GM21786 (cell line): ENCODE measurements at regions not wholly inside any gene's neighbourhood (a gene's known extent, or its start where the extent isn't known, plus 50 kb on each side); places are given as distances from the start of the nearest gene placed in this dataset.

Source experiments
- ATAC-seq: cut with Tn5 transposase; IDR thresholded peaks from one replicate; pipeline ENCODE4 v1.9.1; 2021; ENCODE audit not compliant: unreplicated experiment

DNA sequence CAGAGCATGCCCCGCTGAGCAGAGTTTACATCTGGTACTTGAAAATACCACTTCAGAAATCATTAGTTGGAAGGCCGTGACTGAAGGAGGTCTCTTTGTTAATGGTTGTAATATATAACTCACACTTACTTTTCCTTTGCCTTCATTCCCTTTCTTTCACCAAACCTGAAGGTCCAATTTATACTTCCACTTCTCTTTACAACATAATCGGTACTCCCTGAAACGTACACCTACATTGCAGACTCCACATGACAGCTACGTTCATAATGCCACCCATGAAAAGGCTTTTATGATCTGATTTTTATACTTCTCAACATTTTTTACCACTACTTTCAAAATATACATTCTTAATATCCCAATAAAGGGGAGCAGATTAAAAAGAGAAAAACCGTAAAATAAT, 298.7 kb downstream of the C4orf33 start:
- ATAC-seq: no peak

- ATAC-seq: no peak
These were observed 307.9 kb downstream of the C4orf33 start for GRCh38 chr4:129403848-129404247.

- ATAC-seq: no peak
These were observed 314.2 kb downstream of the C4orf33 start for GRCh38 chr4:129410115-129410514.

GRCh38 chr4:129415004-129415403, 319.1 kb downstream of the C4orf33 start:
- no peak for ATAC-seq

DNA sequence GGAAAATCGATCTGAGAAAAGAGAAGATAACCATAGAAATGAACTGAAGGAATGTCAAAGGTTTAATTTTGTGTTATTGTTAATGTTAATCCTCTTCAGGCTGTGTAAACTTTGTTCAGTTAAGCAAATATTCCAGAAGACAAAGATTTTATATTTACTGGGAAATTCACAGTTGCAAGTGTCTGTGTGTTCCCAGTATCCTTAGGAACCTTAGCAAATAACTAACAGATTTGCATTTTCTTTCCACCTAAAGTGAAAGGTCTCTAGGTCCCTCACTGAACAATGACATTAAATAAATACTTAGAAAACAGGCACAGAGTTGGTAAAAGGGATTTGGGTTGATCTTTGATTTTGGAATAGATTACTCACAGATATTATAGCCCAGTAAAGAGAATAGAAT, 324.7 kb downstream of the C4orf33 start:
- no peak for ATAC-seq

GRCh38 chr4:129422277-129422676, 326.3 kb downstream of the C4orf33 start:
- no peak for ATAC-seq

DNA sequence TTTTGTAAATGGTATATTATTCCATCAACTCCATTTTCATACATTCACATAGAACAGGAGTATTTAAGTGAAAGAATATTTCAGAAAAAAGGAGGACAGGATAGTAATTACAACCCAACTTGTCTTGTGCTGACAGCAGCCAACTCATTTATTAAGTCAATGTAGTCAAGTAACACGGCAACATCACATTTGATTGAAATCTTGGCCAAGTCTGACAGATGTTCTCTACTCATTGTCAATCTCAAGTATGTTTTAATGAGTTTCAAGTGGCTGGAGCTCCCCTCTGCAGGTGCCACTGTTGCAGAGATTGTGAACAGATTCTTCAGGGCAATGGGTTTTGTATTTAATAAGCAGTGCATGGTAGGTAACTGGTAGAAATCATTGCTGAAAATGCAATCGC, 332.5 kb downstream of the C4orf33 start:
- no peak for ATAC-seq

DNA sequence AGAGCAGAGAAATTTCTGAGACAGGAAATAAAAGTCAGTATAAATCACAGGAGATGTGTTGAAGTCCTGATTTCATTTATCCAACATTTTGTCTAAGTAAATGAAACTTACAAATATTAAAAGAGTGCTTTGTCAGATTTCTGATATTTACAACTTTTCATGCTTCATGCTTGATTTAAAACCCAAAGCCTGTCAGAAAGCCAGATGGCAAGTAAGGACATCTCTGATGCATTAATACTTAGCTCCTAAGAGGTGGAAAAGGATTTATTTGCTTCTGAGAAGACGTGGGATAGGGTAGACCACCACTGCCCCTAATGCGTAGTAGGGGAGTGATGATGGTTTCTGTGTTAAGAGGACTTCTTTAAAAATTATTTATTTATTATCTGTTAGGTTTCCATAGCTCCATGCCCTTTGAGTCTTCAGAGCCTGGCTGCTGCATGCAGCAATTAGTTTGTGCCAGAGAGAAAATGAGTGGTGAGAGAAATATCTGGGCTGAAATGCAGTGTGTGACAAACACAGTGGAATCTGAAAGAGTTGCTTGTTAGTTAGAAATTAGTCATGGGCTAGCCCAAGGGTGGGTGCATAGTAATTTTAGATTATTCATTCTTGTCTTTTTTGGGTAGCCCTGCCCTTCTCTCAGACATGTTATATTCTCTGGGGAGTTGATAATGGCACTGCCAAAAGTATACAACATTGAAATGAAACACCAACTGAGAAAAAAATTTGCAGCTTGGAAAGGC, 333.8 kb downstream of the C4orf33 start:
- no peak for ATAC-seq

DNA sequence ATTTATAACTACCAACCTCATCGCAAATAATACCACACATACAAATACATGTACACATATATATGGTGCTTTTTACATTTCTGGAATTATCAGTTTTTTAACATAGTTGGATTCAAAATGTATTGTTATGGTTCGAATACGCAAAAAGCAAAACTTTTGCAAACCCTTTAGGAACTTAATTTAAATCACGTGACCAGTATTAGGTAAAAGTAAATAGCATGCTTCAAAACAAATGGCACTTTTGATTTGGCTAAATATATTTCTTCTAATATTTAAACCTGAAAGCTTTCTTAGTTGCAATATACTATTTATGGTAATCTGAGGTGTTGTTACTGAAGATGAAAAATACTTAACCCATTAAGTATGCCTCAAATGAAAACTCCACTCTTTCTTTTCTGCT, 341.4 kb downstream of the C4orf33 start:
- ATAC-seq: no peak

DNA sequence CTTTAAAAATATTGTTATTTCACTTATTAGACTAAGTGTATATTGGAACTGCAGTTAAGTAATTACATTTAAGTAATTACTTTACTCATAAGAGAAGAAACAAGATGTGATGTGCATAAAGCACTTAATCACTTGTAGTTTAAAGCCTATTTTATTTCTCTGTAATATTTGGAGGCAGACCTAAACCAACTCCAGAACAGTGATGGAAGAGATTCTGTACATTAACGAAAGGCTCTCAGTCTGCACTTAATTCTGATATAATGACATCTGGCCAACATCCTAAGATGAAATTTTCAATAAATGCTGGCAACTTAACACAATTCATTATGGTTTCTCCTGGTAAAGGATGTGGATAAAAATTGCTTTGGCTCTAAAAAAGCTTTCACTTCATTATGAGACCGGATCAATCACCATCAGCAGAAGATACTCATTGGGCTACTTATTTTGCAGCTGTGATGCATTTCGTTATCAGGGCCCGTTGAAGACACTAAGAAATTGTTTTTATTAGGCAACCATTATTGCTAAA, 342.6 kb downstream of the C4orf33 start:
- ATAC-seq: no peak

DNA sequence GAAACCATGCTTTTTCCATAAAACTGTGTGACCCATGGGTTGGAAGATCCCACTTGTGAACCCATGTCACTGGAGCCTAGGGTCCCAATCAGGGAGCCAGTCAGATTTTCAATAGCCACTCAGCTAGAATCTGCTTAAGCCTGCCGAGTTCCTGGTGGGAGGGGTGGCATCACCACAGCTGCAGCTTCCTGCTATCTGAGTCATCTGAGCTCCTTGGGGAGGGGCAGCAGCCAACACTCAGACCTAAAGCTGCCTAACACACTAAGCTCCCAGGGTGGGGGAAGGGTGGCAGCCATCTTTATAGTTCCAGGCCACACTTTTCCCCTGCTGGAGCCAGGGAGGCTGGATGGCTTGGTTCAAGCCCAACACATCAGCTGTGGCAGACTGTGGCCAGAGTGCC, 350.1 kb downstream of the C4orf33 start:
- ATAC-seq: no peak

GRCh38 chr4:129453524-129454200, 357.7 kb downstream of the C4orf33 start:
- no peak for ATAC-seq

- no peak for ATAC-seq
These were observed 359.5 kb downstream of the C4orf33 start for GRCh38 chr4:129455482-129455881.

DNA sequence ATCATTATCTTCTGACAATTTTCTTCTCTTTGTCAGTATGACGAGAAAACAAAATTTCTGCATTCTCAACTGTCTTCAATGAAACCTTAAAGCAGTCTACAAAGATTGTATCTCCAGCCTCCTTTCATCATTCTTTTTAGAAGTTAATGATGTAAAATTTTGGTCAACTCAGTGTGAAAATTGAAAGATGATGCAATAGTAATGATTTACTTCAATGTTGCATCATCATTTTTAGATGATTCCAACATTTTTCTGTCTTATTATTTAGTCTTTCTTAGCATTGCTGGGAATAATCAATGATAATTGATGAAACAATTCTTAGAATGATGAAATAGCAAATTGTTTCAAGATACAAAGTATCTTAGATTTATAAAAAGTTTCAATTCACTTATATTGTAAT, 372.7 kb downstream of the C4orf33 start:
- no peak for ATAC-seq

- no peak for ATAC-seq
These were observed 378.7 kb downstream of the C4orf33 start for GRCh38 chr4:129474698-129475097.

DNA sequence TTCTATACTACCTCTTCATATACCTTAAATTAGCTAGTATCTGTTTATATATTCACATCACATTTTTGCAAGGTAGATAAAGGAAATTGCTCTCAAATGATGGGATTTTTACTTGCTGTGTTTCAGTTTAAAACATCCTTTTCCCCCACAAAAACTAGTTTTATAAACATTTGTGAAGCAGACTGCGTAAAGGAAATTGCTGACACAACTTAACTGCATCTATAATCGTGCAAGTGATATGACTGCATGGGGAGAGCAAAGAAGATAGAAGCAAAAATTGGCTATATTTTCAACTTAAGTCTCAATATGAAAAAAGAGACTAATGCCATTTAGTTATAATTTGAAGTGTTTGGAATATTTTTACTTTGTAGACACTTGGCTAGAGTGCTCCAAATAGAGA, 385.2 kb downstream of the C4orf33 start:
- no peak for ATAC-seq

DNA sequence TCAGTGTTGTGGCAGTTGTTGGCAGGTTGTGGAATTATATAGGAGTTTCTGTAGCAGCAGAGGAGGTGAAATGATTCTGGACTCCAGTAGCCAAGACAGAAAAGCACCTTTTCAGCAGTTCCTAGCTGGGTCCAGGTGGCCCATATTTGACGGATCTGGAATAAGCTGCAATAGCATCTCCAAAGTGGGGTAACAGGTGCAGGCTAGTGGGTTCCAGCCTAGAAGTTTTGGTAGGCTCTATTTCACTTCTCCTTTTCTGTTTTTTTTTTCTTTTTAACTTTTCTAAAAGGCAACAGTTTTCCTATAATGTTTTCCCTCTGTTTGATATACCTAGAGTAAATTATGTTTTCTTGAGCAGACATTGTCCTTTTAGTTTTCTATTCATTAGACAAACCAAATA, 392.5 kb downstream of the C4orf33 start:
- ATAC-seq: no peak

DNA sequence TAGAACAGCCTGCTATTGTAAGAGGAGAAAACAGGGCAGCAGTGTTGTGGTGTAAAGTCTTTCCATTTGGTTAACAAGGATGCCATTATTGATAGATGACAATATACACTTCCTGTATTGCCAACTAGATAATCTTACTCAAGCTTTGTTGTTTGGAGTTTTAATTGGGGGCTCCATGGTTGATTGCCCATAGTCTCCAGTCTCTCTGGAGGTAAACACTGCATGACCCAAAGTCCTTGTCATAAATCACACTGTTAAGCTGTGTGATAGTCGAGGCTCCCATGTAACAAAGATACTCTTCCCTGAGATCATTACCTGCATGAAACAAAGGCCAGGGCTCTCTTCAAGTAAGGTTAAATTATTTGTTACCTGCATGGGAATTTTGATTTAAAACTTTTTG, 394.6 kb downstream of the C4orf33 start:
- ATAC-seq: no peak

DNA sequence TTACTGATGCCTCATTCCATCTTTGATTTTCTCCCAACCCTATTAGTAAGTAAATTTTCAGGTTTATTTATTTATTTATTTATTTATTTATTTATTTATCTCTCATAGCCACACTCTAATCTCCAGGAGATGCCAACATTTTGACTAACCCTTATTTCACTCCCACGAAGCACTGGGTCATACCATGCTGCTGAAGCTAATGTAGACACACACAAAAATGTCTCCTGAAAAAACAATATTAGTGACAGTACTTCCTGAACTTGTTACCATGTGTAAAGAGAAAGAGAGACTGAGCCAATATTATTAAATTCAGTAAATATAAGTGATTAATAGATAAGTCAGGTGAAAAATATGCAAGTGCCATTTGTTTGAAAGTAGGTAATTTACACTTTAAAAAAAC, 402.7 kb downstream of the C4orf33 start:
- no peak for ATAC-seq

GRCh38 chr4:129514852-129515251, 418.9 kb downstream of the C4orf33 start:
- no peak for ATAC-seq

GRCh38 chr4:129515356-129515755, 419.4 kb downstream of the C4orf33 start:
- no peak for ATAC-seq

GRCh38 chr4:129526812-129527211, 430.9 kb downstream of the C4orf33 start:
- no peak for ATAC-seq

DNA sequence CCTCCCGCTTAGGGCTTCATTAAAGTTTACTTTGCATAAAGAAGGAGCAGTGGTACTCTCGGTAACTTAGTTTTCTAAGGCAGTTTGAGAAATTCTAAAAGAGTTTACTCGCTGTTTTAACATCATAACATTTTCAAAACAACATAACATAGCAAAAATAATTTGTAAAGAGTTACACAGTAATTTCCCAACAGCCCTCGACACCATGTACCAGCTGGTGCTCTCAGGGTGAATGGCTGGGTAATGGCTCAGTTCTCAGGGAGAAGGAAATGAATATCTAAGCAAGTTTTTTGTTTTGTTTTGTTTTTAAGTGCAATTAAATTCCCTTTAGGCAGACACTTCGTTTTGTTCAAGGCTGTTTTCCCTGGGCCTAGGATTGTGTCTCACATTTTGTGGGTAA, 435.3 kb downstream of the C4orf33 start:
- ATAC-seq: no peak
